Colonic mucosa (tissue), 4 donors: ENCODE measurements at regions not wholly inside any gene's neighbourhood (a gene's known extent, or its start where the extent isn't known, plus 50 kb on each side); places are given as distances from the start of the nearest gene placed in this dataset.

ENCODE experiments used
- DNase-seq: peaks from one replicate; pipeline ENCODE4 v3.0.0-alpha.2; 2020
- H3K27ac ChIP-seq: fragments of 200-600 bp; one replicate; pipeline ENCODE4 v1.8.0; 2021
- H3K27me3 ChIP-seq: fragments of 200-600 bp; one replicate; pipeline ENCODE4 v1.8.0; 2021
- H3K36me3 ChIP-seq: fragments of 200-600 bp; one replicate; pipeline ENCODE4 v1.8.0; 2021
- H3K4me1 ChIP-seq: fragments of 200-600 bp; one replicate; pipeline ENCODE4 v1.8.0; 2021; ENCODE audit warnings: mild to moderate bottlenecking
- H3K4me3 ChIP-seq: fragments of 200-600 bp; one replicate; pipeline ENCODE4 v1.8.0; 2021
- H3K9ac ChIP-seq, 2 donors: one replicate each; pipeline ENCODE4 v1.7.0; 2013; ENCODE audit warnings: control low read depth in 2 of 2, low read depth in 2 of 2, low read length in 2 of 2
- H3K9me3 ChIP-seq: fragments of 200-600 bp; one replicate; pipeline ENCODE4 v1.8.0; 2021
- intact Hi-C: fragments of 100-400 bp; cut with DNase I; formaldehyde crosslinking; loops from one replicate; pipeline ENCODE4 v1.14.1; 2022
- TF ChIP-seq, protein P1 (sequence below): fragments of 200-600 bp; IDR thresholded peaks from one replicate; pipeline ENCODE4 v1.8.0; 2022; ENCODE audit warnings: antibody characterized with exemption, mild to moderate bottlenecking
- donor health status: healthy.
- donor health status: DM: no; HTN: no; CAD: no.
- donor health status: DM: no; HTN: no; CAD: no.

DNA sequence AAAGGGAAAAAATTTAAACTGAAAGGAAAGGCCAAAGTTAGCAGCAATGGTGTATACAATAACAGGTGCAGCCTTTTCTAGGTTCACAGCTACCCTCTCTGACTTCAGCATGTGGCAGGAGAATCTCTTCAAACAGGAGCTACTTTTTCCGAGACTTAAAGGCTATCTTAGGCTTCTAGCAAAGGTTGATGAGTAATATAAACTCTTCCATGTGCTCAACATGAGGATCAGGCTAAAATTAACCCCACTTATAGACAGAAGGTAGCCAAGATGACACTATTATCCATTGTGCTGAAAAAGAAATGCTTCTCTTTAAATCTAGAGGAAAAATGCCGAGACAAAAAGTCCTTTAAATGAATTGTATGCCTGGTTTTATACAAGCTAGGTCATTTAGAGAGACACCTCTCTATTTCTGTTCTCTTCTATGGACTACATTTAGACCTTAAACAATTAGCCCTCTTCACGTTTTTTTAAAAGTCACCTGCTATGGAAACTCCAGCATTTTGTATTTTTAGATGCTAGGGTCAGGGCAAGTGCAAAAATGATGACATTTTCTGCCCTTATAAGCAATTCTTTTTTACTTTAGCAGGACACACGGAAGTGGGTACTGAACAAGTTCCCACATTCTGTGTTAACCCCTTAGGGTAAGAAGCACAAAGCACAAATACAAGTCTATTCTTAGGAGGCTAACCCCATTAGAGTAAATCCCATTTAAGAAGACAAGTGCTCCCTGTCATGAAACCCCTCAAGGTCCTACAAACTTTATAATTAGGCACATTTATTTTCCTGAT lies 216.8 kb upstream of the CITED2 start:
- peaks cover 5% of the 10 kb centered on the region for H3K4me1 ChIP-seq
- peak overlapping the region; percentile 73 for H3K27ac ChIP-seq
- intact Hi-C loops = no loop called here

DNA sequence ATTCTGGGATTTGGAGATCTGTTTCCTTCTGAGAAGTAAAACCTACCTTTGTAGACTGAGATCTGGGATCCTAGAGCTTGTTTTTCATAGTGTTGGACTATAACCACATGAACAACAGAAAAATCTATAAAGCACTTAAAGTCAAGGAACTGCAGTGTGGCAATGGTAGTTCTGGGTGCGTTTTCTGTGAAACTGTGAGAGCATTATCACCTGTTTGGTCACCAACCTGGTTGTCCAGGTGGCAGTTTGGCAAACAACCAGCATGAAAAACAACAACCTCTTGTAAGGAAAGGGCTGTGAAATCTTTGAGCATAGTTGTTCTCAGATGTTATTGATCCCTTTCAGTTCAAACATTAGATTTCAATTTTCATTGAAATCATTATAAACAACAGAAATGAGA lies 215.8 kb upstream of the CITED2 start:
- Histone ChIP-seq H3K27ac (peak overlapping the region; percentile 73), H3K9ac (peak overlapping the region in 1 of 2 donors; percentile 30), H3K36me3 (no peaks in the 10 kb centered on the region), H3K4me1 (peaks cover 5% of the 10 kb centered on the region), H3K9me3 (no peaks in the 10 kb centered on the region), H3K4me3 (no peak overlapping the region), H3K27me3 (no peaks in the 10 kb centered on the region)
- TF ChIP-seq, protein P1, sequence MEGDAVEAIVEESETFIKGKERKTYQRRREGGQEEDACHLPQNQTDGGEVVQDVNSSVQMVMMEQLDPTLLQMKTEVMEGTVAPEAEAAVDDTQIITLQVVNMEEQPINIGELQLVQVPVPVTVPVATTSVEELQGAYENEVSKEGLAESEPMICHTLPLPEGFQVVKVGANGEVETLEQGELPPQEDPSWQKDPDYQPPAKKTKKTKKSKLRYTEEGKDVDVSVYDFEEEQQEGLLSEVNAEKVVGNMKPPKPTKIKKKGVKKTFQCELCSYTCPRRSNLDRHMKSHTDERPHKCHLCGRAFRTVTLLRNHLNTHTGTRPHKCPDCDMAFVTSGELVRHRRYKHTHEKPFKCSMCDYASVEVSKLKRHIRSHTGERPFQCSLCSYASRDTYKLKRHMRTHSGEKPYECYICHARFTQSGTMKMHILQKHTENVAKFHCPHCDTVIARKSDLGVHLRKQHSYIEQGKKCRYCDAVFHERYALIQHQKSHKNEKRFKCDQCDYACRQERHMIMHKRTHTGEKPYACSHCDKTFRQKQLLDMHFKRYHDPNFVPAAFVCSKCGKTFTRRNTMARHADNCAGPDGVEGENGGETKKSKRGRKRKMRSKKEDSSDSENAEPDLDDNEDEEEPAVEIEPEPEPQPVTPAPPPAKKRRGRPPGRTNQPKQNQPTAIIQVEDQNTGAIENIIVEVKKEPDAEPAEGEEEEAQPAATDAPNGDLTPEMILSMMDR = no peak
- intact Hi-C loops = no loop called here
- peak; percentile 52 for DNase-seq

More for the DNA sequence above, 216.8 kb upstream of the CITED2 start:
- Histone ChIP-seq H3K9me3 (no peaks in the 10 kb centered on the region), H3K36me3 (no peaks in the 10 kb centered on the region), H3K4me3 (no peak overlapping the region), H3K27me3 (no peaks in the 10 kb centered on the region), H3K9ac (peak overlapping the region in 1 of 2 donors; percentile 30)
- DNase-seq = no peak
- TF ChIP-seq, protein P1 = no peak

DNA sequence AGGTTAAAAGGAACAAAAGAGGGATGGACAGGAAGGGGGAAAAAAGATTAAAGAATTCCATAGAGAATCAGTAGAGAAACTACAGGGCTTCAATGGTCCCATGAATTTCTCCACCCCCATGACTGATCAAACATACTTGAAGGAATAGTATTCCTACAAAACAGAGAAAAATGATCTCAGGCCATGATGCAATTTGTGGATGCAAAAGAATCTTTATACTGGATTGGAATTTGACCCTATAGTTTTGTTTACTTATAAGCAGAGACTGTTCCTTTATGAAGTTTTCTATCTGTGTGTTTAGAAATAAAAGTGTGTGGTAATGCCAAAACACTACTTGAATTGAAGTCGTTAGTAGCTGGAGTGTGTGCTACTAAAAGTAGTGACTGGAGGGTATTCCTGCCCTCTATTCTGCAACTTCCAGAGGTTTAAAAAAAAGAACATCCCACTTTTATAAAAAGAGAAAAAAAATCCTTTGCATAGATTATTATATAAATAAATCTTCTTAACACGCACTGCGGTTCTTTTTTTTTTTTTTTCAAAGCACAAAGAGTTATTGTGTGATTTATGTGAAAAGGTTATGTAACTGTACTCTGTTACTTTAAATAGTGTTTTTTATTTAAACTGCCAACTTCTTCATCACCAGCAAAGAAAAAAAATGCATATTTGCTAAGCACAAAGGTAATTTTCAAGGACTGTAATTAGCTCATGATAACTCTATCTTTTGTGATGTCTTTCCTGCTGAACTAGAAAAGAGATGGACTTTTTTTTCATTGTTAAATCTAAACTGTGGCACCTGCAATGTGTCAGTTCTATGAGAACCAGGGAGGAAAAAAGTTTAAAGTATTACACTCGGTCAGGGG lies 214.5 kb upstream of the CITED2 start:
- Histone ChIP-seq H3K27me3 (no peaks in the 10 kb centered on the region), H3K27ac (peak overlapping the region; percentile 73)

DNA sequence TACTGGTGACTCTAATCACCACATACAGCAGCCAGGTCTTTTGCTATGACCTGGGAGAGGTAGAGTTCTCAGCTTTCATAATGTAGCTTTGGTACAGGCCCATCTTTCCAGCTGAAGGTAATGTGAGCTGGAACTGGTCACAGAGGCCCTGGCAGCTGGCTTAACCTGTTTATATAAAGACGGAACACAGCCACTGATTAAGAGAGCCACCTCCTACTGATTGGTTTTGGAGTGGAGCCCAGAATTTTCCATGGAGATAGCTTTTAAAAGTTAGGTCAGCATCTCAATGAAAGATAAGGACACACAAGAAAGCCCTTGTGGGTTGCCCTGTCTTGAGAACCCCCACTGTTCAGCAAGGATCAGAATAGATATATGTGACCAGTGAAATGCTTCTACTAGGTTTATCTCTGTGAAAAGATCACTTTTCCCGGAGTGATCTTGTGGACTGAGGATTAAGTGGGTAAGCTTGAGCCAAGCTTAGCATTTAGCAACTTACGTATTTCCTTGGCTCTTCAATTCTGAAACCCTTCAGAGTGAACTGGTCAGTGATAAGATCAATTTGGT lies 213.7 kb upstream of the CITED2 start:
- Histone ChIP-seq H3K9ac (peak overlapping the region in 1 of 2 donors; percentile 22), H3K9me3 (no peaks in the 10 kb centered on the region), H3K36me3 (no peaks in the 10 kb centered on the region), H3K4me3 (no peak overlapping the region), H3K27me3 (no peaks in the 10 kb centered on the region), H3K4me1 (peaks cover 3% of the 10 kb centered on the region), H3K27ac (peak overlapping the region; percentile 73)
- intact Hi-C loops = loop anchor here (5.0 kb wide), 1 partner anchor 51 kb away; no protein-coding TSS in a partner anchor
- TF ChIP-seq, protein P1 = no peak
- peak; percentile 86 for DNase-seq

More for the DNA sequence above, 214.5 kb upstream of the CITED2 start:
- TF ChIP-seq, protein P1 = no peak
- intact Hi-C loops = loop anchor here (5.0 kb wide), 1 partner anchor 52 kb away; no protein-coding TSS in a partner anchor
- peaks cover 3% of the 10 kb centered on the region for H3K4me1 ChIP-seq
- H3K36me3 ChIP-seq = no peaks in the 10 kb centered on the region
- no peak for DNase-seq
- H3K4me3 ChIP-seq = no peak overlapping the region
- H3K9me3 ChIP-seq = no peaks in the 10 kb centered on the region
- H3K9ac ChIP-seq = peak overlapping the region in 1 of 2 donors; percentile 22

DNA sequence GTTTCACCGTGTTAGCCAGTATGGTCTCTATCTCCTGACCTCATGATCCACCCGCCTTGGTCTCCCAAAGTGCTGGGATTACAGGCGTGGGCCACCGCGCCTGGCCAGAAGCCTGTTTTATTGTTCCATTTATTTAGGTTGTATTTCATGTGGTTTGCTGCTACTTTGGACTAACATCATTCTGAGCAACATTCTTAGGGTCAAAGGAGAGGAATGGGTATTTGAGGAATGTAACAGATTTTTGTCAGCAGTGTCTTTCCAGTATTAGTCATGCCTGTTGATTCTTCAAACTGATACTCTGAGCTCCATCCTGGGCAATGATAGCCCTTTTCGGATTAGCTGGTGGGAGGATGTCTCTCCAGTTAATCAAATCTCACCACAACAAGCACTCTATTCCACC lies 213.0 kb upstream of the CITED2 start:
- intact Hi-C loops = loop anchor here (5.0 kb wide), 1 partner anchor 50 kb away; no protein-coding TSS in a partner anchor
- Histone ChIP-seq H3K27ac (peak overlapping the region; percentile 73), H3K36me3 (no peaks in the 10 kb centered on the region), H3K27me3 (no peaks in the 10 kb centered on the region), H3K9ac (peak overlapping the region in 1 of 2 donors; percentile 35), H3K9me3 (no peaks in the 10 kb centered on the region), H3K4me3 (no peak overlapping the region), H3K4me1 (peaks cover 3% of the 10 kb centered on the region)
- TF ChIP-seq, protein P1 = no peak
- no peak for DNase-seq
